NCI-H526 (cell line): ENCODE measurements at regions not wholly inside any gene's neighbourhood (a gene's known extent, or its start where the extent isn't known, plus 50 kb on each side); places are given as distances from the start of the nearest gene placed in this dataset.

ENCODE experiments used
- DNase-seq, 2 experiments: peaks; one replicate each; lab custom pipeline; 2025; lab: John Stamatoyannopoulos, UW

DNA sequence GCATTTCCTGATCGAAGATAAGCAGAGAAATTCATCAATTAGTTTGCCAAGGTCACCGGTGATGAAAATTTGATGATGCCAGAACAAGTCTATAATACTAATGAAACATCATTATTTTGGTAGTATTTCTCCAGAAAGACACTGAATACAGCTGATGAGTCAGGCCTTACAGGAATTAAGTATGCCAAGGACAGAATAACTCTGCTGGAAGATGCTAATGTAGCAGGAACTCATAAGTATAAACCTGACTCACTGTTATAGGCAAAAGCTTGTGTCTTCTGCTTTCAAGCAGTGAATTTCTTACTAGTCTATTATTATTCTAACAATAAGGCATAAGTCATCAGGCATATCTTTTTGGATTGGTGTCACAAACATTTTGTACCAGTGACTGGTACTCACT is 1825.1 kb upstream of the IGFBP7 start:
- no peak for DNase-seq

DNA sequence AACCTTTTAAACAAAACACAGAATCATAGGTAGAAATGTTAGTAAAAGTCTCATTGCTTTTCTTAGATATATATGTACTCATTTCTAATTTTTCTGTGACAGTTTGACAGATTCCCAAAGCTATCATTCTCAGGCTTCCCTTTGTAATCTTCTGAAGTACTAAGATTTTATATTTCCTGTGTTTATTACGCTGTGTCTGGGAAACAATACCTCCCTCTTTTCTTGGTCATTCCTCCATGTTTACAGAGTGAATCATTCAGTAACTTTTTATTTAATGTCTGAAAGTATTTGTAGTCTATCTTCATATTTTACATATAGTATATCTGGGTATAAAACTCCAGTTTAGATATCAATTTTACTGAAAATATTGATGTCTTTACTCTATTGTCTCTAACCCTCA is 1826.3 kb upstream of the IGFBP7 start:
- no peak for DNase-seq

DNA sequence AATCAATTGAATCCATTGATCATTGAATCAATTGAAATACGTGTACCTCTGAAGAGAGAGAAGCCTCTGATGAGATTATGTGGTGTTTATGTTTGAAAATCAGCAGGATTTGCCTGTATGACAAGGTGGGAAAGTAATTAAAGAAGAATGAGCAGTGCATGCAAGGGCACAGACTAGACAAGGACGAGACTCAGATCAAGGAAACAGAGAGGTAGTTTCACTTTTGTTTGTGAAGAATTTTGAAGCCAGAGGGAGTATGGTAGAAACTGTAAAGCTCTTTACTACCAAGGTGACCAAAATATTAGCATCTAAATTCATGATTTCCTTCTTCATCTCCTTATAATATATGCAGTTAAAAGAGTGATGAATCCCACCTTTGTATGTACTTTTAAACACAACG is 1830.0 kb upstream of the IGFBP7 start:
- no peak for DNase-seq

DNA sequence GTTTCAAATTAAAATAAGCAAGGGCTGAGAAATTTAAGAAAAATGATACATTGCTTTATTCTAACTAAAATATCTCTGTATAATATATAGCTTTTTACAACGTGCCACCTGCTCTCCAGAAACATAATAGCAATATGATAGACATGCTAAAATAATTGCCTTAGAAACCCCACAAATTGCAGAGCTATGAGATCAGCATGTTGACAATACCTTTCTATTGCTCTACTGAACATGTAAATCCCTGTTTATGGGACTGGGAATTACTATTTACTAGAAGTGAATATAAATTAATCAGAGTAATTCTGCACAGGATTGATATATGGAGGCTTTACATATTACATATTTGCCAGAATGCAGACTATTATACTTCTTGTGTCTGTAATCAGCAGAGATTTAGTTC is 1831.1 kb upstream of the IGFBP7 start:
- no peak for DNase-seq

DNA sequence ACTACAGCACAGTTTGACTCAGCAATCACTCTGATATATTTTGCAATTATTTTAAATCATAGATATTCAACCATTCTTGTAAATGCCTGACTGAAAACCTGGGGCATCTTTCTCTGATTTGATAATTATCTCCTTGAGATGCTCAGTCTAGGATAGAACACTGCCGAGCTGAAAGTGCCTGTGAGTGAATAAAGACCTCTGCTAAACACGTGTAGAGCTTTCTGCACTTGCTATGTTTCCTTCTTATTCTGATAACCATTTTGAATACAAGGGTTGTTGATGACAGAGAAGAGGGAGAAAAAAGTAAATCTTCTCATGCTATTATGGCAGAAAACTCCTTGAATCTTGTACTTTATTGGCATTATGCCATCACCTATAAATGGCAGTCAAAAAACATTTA is 1843.4 kb upstream of the IGFBP7 start:
- no peak for DNase-seq

DNA sequence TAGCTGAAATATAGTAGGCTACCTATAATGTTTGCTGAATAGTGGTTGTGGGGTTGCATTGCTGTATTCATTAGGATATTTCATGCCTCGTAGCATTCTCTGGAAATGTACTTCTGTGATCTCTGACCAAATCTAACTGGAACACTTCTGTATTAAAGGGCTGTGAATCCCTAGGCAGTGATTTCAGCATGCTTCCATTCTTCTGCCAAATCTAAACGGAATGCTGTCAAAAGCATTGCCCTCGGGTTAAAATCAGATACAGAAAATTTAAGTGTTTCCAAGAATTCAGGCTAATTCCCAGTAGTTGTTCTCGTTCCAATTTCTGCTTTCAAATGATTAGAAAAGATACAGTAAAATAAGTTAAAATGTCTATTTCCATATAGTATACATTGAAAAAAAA is 1847.5 kb upstream of the IGFBP7 start:
- DNase-seq: no peak

DNA sequence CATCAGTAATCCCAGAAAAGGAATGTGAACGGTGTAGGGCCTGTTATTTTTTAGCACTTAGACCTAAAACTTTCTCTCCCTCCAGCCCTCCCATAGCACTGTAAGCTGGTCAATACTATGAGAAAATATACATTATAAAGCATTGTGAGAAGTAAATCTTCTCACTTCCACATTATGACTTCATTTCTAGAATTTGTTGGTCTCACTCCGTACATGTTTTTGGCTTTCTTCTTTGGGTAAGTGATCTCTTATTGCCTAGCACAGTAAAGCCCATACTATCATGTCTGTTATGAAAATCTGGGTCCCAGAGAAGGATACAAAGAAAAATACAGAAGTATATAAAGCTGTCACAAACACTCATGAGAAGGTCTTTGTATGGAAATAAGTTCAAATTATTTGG is 1851.1 kb upstream of the IGFBP7 start:
- no peak for DNase-seq

DNA sequence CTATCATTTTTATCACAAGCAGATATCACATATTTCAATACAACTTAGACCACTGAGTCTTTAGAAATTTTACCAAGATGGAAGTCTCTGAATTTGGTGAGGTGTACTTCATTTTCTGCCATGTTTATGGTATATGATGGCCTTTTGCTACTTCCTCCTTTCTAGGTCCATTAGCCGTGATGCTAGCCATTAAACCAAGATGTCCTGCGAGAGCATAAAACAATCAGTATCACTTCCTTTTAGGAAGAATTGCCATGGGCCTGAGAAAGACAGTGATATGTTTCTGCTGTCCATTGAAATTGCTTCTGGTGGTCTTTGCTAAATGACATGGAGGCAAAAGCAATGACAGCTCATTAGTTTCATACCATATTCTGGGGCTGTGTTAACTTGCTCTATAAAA is 1851.7 kb upstream of the IGFBP7 start:
- no peak for DNase-seq

DNA sequence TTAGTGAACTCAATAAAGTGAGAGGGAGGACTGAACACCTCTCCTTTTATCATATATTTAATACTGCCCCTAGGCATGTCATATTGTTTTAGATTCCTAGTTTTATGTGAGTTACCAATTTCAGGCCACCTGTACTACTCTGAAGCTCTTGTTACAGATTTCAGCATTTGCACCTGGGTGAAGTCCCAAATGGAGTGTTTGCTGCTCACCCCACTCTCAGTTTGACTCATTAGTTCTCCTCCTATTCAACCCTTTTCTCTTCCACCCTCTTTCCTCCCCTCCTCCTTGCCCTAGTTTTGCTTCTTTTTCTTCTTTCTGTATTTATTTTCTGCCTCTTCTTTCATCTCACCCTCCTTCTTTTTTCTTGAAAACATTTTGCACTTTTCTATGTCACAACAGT is 1852.2 kb upstream of the IGFBP7 start:
- no peak for DNase-seq

DNA sequence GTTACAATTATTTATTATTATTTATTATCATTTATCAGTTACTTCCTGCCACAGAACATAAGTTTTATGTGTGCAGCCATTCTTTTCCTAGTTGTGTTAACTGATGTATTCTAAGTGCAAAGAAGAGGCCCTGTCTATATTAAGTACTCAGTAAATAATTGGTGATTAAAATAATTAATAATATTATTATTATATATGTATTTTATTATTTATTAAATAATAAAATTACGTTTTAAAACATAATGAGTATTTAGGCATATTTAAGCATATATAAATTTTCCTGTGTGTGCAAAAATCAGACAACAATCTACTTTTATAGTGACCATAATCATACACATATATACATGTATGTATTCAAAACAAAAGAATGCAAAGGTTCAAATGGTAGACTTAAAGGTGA is 1871.6 kb upstream of the IGFBP7 start:
- DNase-seq: no peak

DNA sequence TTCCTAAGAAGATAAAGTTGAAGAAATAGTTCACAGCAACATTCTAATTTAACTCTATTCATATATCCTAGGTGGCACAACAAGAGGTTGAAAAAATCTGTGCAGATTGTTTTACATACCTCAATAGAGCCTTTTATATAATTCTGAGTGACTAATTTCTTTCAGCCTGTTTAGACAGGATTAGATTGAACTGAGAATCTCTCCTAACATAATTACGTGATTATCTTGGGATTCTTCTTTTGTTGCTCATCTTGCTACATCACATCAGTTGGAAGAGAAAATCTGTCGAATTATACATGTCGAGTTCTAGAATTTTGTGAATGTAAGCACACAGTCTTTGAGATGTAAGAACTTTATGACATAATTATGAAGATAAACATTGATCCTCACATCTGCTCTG is 1873.7 kb upstream of the IGFBP7 start:
- no peak for DNase-seq

DNA sequence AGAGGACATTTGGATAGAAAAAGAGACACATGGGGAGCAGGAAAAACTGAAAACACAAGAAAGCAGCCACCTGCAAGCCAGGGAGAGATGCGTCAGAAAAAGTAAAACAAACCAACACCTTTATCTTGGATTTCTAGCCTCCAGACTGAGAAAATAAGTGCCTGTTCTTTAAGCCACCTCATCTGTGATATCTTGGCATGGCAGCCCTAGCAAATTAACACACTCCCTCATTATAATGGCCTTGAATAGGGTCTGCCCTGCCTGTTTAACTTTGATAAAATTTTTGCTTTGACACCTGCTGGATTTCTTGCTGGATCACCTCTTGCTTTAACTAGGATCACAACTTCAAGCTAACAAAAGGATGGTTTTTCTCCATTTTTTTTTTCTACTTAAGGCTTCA is 1892.0 kb upstream of the IGFBP7 start:
- DNase-seq: no peak

DNA sequence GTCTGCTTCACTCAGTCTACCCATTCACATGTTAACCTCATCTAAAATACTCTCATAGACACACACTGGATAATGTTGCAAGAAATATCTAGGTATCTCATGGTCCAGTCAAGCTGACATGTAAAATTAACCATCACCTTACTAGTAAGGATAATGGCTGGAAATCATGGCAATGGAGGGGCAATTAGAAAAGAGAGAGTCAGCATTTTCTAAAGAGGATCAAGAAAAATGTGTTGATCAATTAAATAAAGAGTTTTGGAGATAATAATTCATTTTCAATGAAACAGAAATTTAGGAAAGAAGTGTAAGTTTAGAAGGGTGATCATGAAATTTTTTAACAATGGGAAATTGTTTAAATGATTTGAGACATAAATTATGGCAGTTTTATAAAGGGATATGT is 1914.1 kb upstream of the IGFBP7 start:
- DNase-seq: no peak

DNA sequence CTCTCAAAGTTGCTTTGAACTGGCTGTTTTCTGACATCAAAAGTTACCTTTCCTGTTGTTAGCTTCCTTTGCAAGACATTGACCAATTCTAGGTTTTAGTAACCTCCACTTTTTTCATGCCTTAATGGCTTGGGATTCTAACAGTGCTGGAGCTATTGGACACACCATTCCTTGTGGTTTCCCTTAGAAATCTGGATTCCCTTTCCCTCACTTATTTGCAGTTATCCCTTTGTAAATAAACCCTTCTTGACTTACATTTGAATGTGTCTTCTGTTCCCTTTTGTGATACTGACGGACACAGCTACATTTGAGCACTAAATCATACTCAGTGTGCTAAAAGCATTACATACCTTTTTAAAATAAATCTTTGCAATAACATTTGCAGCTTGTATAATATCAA is 1927.6 kb upstream of the IGFBP7 start:
- DNase-seq: no peak

DNA sequence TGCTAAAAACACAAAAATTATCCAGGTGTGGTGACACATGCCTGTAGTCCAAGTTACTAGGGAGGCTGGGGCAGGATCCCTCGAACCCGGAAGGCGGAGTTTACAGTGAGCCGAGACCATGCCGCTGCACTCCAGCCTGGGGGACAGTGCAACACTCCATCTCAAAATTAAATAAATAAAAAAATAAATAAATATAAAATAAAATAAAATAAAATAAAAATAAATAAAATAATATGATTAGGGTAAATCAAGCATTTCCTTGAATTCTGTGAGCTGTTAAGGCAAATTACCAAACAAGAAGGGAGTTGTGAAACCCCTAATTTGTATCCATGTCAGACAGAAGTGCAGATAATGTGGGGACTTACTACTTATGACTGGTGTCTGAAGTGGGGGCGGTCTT is 1928.9 kb upstream of the IGFBP7 start:
- no peak for DNase-seq

DNA sequence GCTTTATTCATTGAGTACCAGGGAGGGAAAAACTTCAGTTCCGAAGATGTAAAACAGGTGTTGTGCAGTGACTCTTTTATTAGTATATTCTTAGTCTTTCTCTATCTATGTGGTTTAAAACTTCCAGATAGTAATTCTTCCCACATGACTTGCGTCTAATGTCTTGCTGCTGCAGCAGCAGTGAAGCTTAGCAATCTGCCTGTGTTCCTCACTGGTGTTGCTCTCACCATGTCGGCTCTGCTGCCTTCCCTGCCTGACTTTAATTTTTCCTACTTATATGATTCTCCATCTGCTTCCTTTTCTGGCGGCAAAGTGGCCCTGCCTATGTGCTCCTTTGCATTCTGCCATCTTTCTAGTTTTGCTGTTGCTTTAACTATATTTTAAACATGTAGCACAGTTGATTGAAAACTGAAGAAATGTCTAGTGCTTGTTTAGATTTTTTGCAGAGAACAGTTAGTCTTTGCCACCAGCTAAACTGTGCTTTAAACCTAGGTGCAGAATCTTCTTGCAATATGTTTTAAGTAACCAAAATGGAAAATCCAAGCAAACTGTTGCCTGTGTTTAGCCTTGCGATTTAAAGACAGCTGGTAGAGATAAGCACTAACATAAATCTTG is 1934.2 kb upstream of the IGFBP7 start:
- no peak for DNase-seq

DNA sequence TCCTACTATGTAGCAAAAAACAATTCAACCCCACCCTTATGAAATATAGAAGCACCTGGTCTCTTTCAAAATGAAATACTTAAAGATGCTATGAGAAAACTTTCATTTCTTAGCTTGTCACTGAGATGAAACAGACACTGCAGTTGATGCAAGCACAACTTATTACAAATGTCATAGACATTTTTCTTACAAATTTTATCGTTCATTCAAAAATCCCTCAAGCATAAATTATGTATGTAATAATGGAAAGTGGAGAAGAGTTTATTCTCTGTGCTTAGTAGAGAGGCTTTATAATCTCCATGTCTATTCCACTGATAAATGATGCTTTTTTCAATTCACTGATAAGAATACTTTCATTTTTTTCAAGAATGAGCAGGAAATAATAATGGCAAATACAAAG is 1943.9 kb upstream of the IGFBP7 start:
- no peak for DNase-seq

DNA sequence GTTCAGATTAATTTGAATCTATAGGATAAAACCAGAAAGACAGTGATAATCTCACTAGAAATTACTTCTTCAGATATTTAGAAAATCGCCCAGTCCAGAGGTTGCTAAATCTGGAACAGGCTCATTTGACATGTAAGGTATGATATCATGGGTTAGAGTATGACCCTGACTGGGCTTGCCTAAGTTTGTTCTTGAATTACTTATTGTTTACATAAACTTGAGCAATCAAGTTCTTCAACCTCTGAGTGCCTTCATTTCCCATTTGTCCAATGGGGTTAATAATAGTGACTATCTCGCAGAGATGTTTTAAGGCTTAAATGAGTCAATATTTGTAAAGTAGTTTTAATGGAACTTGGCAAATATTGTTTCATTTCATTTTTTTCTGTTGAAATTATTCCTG is 1947.6 kb upstream of the IGFBP7 start:
- DNase-seq: no peak

DNA sequence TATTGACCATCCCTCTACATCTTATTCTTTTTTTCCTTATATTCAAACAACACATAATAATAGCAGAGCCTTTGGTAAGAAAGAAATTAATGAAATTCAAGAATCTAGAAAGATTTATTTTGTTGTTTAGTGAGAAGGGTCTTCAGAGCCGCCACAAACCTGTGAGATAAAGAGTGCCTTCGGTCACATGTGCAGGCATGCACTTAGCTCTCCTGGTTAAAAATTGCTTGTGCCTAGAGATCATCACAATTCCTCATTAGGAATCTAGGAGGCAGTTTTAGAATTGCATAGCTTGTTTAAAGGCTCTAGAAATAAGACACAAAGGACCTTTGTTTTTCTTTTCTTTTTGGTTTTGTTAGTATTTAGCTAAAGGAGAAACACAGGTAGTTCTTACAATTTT is 1948.4 kb upstream of the IGFBP7 start:
- DNase-seq: no peak

DNA sequence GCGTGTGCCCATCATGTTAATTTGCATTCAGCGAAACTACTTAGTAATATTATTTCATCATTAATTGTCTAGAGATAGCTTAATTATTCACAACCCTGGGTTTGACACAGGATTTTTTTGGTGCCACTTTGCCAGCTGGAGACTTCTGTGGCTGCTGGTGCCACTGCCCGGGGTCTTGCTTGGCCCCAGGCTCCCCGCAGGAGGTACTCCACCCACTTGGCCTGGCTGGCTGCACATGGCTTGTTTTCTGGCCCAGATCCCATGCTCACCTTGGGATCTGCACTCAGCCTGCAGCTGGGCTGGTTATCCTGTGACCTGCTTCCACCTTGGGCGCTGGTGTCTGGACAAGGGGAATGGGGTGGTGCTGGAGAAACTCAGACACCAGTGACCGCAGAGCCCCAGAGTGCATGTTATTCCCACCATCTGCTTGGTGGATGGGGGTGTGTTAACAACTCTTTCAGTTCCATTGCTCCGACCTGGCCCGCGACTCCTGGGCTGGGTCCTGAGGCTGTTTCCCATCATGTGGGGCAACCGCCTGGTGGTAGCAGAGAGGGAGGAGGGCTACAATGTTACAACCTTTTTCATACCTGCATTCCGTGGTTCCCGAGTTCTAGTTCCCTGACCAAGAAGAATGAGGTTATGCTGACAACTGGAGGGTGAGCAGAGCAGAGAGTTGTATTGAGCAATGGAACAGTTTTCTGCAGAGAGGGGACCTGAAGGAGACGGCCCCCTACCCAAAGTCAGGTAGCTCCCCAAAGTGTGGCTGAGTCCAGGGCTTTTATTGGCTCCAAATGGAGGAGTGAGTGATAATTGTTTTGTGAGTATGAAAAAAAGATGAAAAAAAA is 1950.0 kb upstream of the IGFBP7 start:
- DNase-seq: no peak

DNA sequence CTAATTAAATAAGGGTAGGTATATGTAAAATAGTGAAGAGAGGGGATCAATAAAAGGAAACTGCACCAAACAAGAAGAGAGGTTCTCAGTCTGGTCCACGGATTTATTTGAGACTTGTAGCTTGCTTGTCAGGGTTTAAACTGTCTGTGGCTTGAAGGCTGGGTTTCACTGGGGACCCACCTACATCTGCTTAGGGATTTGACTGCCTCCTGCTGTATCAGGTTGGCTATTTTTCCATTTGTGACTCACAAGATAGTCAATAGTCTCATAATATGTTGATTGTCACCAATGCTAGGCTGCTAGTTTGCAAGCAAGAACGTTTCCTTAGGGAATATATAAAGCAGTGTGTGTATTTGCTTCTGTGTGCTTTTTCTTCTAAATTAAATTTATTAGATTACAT is 1950.7 kb upstream of the IGFBP7 start:
- DNase-seq: no peak

DNA sequence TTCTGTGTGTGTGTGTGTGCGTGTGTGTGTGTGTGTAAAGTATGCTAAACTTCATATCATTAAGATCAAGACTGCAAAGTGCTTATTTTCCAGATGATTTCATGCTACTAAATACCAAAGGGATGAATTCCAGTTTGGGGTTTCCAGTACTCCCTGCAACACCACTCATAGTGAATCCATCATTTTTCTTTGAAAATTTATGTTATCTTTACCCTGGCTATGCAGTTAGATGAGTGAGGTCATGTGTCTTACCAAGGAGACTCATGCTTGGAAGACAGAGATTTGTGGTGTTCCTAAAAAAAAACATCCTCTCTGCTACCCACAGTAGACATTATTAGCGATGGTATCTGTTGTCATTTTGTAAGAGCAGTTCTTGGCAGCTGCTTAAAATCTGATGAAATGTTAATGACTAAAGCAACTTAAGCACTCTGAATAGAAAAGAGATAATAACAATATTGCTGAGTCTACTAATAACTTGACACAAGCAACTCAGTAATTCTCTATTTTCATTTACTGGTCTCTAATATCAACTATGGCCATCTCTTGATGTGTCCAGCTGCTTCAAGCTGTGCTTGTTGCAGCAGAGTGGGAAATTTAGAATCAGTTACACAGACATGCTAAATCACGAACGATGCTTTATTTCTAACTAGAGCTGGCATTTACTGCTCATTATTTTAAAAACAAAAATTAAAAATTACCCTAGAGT is 1953.0 kb upstream of the IGFBP7 start:
- DNase-seq: no peak

DNA sequence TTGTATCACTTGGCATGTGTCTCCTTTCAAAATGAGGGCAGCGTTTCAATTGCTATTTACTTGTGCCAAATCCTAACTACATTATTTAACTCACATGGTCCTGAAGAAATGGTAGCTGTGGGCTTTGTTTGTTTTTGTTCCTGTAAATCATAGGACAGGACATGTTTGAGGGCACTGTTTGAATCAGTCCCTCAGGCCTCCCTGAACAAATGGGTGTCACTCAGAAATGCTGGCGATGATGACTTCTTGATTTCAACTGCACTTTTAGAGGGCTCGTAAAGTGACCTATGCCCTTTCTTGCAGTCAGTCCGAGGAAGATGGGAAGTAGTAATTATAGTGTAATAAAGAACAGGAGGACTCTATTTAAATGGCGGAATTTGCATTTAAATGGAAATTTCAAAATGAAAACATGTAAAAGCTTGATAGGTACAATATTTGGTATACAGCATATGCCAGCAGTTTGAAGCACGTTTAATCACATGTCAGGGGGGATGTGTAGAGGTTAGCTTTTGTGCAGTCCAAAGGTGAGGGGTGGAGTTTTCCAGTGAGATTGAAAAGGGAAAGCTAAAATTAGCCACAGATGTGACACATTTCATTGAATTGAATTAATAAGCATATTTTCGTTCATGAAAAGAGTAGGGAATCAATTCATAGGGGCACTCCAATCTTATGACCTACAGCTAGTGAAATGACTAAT is 1958.7 kb upstream of the IGFBP7 start:
- no peak for DNase-seq
